GM12878 (cell line): ENCODE measurements at regions not wholly inside any gene's neighbourhood (a gene's known extent, or its start where the extent isn't known, plus 50 kb on each side); places are given as distances from the start of the nearest gene placed in this dataset.

Experiments used
- ATAC-seq: fragments of 200-7000 bp; cut with Tn5 transposase; 3 replicates; pipeline ENCODE4 v1.9.1; 2020; ENCODE audit warnings: mild to moderate bottlenecking, moderate library complexity
- BruUV-seq: library from RNA; stranded (reverse); fragments of 400-500 nt; replicated peaks from 2 replicates; lab custom pipeline; 2021; lab: Mats Ljungman, UMichigan
- CTCF ChIA-PET: fragments of 300-600 bp; sonication (Branson Sonifier 250); formaldehyde crosslinking; extraction: SDS; loops from one replicate; lab custom pipeline; 2021; ENCODE audit warnings: inconsistent platforms; lab: Yijun Ruan, JAX
- POLR2A ChIA-PET: fragments of 350-600 bp; formaldehyde crosslinking; extraction: SDS; loops from one replicate; lab custom pipeline; 2021; ENCODE audit warnings: inconsistent platforms; lab: Charles Lee
- RAD21 ChIA-PET: fragments of 300-600 bp; sonication (Branson Sonifier 250); formaldehyde crosslinking; loops from one replicate; lab custom pipeline; 2023; ENCODE audit warnings: antibody characterized with exemption; ENCODE audit not compliant: unreplicated experiment; lab: Charles Lee
- SMC1A ChIA-PET: fragments of 300-600 bp; sonication (Branson Sonifier 250); formaldehyde crosslinking; loops from one replicate; lab custom pipeline; 2023; ENCODE audit not compliant: unreplicated experiment, uncharacterized antibody; lab: Charles Lee
- DNase-seq: peaks from one replicate; pipeline ENCODE4 v3.0.0-alpha.2; 2011; ENCODE audit warnings: low read depth, low spot score
- FAIRE-seq: peaks from 3 replicates; lab custom pipeline; 2011; peaks lifted over from hg19 to GRCh38; lab: Jason Lieb, UNC
- H2AFZ ChIP-seq: 2 replicates; pipeline ENCODE4 v1.6.0; 2011; ENCODE audit warnings: low read depth, low read length, control low read depth; ENCODE audit not compliant: control insufficient read depth
- H3K27ac ChIP-seq: 2 replicates; pipeline ENCODE4 v1.5.1; 2011; ENCODE audit warnings: control low read depth; ENCODE audit not compliant: control insufficient read depth, insufficient read depth
- H3K27me3 ChIP-seq, 2 experiments: replicated peaks in 1 of 2; 2 replicates each; pipeline versions ENCODE4 v1.6.0 to v1.6.1; 2011; ENCODE audit warnings: low read length in 1 of 2; ENCODE audit not compliant: control insufficient read depth in 2 of 2, insufficient read depth in 2 of 2
- H3K36me3 ChIP-seq, 2 experiments: 2 replicates each; pipeline ENCODE4 v1.5.1; 2011; ENCODE audit warnings: low read length in 1 of 2; ENCODE audit not compliant: control insufficient read depth in 2 of 2, insufficient read depth in 2 of 2
- H3K4me1 ChIP-seq: 2 replicates; pipeline ENCODE4 v1.6.1; 2011; ENCODE audit warnings: mild to moderate bottlenecking, low read length, moderate library complexity, mixed read lengths; ENCODE audit not compliant: control insufficient read depth, insufficient read depth
- H3K4me2 ChIP-seq: 2 replicates; pipeline ENCODE4 v1.6.0; 2011; ENCODE audit warnings: control low read depth; ENCODE audit not compliant: control insufficient read depth, insufficient read depth
- H3K4me3 ChIP-seq: fragments of 200-600 bp; sonication (generic); 2 replicates; pipeline ENCODE4 v1.5.1; 2016
- H3K79me2 ChIP-seq: 2 replicates; pipeline ENCODE4 v1.6.0; 2011; ENCODE audit warnings: low read length; ENCODE audit not compliant: control insufficient read depth, insufficient read depth
- H3K9ac ChIP-seq: 2 replicates; pipeline ENCODE4 v1.8.0; 2011; ENCODE audit warnings: low read length, control low read depth, mixed read lengths; ENCODE audit not compliant: control insufficient read depth, insufficient read depth
- H3K9me3 ChIP-seq: replicated peaks from 3 replicates; pipeline ENCODE4 v1.5.1; 2011; ENCODE audit warnings: mild to moderate bottlenecking, low read length; ENCODE audit not compliant: control insufficient read depth, insufficient read depth
- H4K20me1 ChIP-seq: 2 replicates; pipeline ENCODE4 v1.6.0; 2011; ENCODE audit not compliant: control insufficient read depth, insufficient read depth
- BHLHE40 ChIP-seq, 2 experiments: fragments of 450-650 bp in 1 of 2; IDR thresholded peaks; 2 replicates each; pipeline ENCODE4 v1.6.1; 2011 to 2017; ENCODE audit warnings: low read depth in 2 of 2, borderline replicate concordance in 1 of 2, improper control_type of control experiment in 1 of 2, low read length in 1 of 2, mild to moderate bottlenecking in 1 of 2
- EED ChIP-seq: sonication (generic); IDR thresholded peaks from 2 replicates; pipeline ENCODE4 v1.6.1; 2016; ENCODE audit warnings: antibody characterized with exemption, low read depth
- HSF1 ChIP-seq: fragments of 150-350 bp; IDR thresholded peaks from 2 replicates; pipeline ENCODE4 v1.6.1; 2014; ENCODE audit warnings: mild to moderate bottlenecking, low read depth, low read length
- KLF5 ChIP-seq: fragments of 450-650 bp; IDR thresholded peaks from 2 replicates; pipeline ENCODE4 v1.6.1; 2014; ENCODE audit warnings: mild to moderate bottlenecking; ENCODE audit not compliant: partially characterized antibody
- MXI1 ChIP-seq: fragments of 150-350 bp; IDR thresholded peaks from 2 replicates; pipeline ENCODE4 v1.6.1; 2011; ENCODE audit warnings: low read depth, mild to moderate bottlenecking, inconsistent platforms, low read length, improper control_type of control experiment
- POLR2A ChIP-seq: IDR thresholded peaks from 2 replicates; pipeline ENCODE4 v1.6.1; 2011; ENCODE audit warnings: low read depth, mild to moderate bottlenecking, low read length
- POLR2AphosphoS5 ChIP-seq: IDR thresholded peaks from 2 replicates; pipeline ENCODE4 v1.6.1; 2011; ENCODE audit warnings: mild to moderate bottlenecking, low read length, inconsistent platforms
- SMAD5 ChIP-seq: IDR thresholded peaks from 2 replicates; pipeline ENCODE4 v1.6.1; 2016; ENCODE audit warnings: antibody characterized with exemption, low read depth
- SMARCA5 ChIP-seq: fragments of 450-650 bp; IDR thresholded peaks from 2 replicates; pipeline ENCODE4 v1.6.1; 2017; ENCODE audit warnings: mild to moderate bottlenecking
- SREBF1 ChIP-seq: IDR thresholded peaks from 2 replicates; pipeline ENCODE4 v1.6.1; 2012; ENCODE audit warnings: mild to moderate bottlenecking, low read length
- TCF12 ChIP-seq: IDR thresholded peaks from 2 replicates; pipeline ENCODE4 v1.6.1; 2011; ENCODE audit warnings: low read depth, mild to moderate bottlenecking, low read length
- ZBTB4 ChIP-seq: fragments of 450-650 bp; formaldehyde crosslinking; IDR thresholded peaks from 2 replicates; pipeline ENCODE4 v1.4.0; 2022; ENCODE audit warnings: mild to moderate bottlenecking, moderate library complexity
- ZZZ3 ChIP-seq: IDR thresholded peaks from 2 replicates; pipeline ENCODE4 v1.6.1; 2011; ENCODE audit warnings: low read depth; ENCODE audit not compliant: control insufficient read depth, insufficient read length
- WGBS: methylation state at CpG from one replicate; pipeline ENCODE4 v1.1.6; 2016; ENCODE audit warnings: low lambda C conversion rate; ENCODE audit not compliant: insufficient replicate concordance, insufficient coverage; ENCODE audit errors: missing lambda C conversion rate; 5-methylcytosine and 5-hydroxymethylcytosine counted together
- in situ Hi-C: fragments of 300-500 bp; cut with MboI; formaldehyde crosslinking; loops from 9 replicates; pipeline ENCODE4 v1.14.3; 2018; ENCODE audit warnings: mixed read lengths
- intact Hi-C: fragments of 100-400 bp; cut with micrococcal nuclease; formaldehyde crosslinking; loops from one replicate; pipeline ENCODE4 v1.14.2; 2022; ENCODE audit not compliant: unreplicated experiment
- TF ChIP-seq, protein P1 (sequence below): fragments of 450-650 bp; formaldehyde crosslinking; IDR thresholded peaks from 2 replicates; pipeline ENCODE4 v1.5.0; 2022; ENCODE audit warnings: mild to moderate bottlenecking, missing genetic modification characterization
- TF ChIP-seq, protein P2 (sequence below): fragments of 450-650 bp; conservative IDR thresholded peaks from 2 replicates; pipeline ENCODE4 v1.6.1; 2017; ENCODE audit warnings: mild to moderate bottlenecking, moderate library complexity

DNA sequence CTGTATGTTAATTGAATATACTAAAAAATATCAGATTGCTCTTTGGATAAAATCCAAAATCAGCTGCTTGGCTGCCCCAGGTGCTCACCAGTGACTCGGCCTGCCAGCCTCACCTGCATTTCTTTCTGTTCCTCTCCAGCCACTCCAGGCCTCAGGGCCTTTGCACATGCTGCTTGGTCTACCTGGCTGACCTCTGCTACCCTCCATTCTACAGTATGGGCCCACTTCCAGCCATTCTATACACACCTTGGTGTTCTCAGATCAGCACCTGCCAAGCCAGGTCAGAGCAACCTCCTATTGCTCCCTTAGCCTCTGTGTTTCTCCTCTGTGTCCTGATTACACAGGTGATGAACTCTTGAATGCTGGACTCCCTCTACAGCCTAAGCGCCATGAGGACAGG is 106.6 kb upstream of the TWIST2 start (continued):
- TF ChIP-seq ZBTB4 (CRISPR knock-in tag), result no peak
- no peak for TF ChIP-seq SREBF1
- TF ChIP-seq SMAD5, result no peak
- no peak for TF ChIP-seq POLR2A
- TF ChIP-seq, all 136 proteins: peak for 0

DNA sequence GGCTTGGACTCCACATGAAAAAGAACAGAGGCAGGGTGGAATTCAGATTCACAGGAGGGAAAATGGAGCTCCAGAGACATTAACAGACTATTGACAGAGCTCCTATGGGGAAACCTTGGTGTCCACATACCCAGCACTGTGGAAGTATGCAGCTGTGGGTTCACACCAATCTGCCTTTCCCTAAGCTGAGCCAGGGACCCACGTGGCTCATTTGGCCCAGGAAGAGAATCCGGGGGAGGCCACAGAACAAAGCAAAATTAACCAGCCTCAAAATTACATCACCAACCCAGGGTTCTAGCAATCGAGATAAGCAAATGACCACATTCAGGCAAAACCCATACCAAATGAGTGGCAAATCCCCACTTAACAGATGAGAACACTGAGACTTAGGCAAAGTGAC is 105.8 kb upstream of the TWIST2 start:
- no peak for FAIRE-seq
- no peaks in the 10 kb centered on the region for H3K4me1 ChIP-seq
- H3K4me2 ChIP-seq, result no peak overlapping the region
- CTCF ChIA-PET, result no interaction called here
- H3K27ac ChIP-seq, result no peak overlapping the region
- ATAC-seq, result no peak
- SMC1A ChIA-PET, result no interaction called here
- BruUV-seq, result no TSS peak
- H3K36me3 ChIP-seq, result no peaks in the 10 kb centered on the region
- H4K20me1 ChIP-seq, result no peaks in the 10 kb centered on the region
- RAD21 ChIA-PET, result no interaction called here
- H3K4me3 ChIP-seq, result no peak overlapping the region
- intact Hi-C loops (no loop called here), in situ Hi-C loops (no loop called here)
- POLR2A ChIA-PET, result no interaction called here
- WGBS, result 0% methylated on average over 3 of the region's 3 CpGs
- H3K27me3 ChIP-seq, result no peaks in the 10 kb centered on the region
- no peak overlapping the region for H3K9ac ChIP-seq
- no peak for DNase-seq
- no peaks in the 10 kb centered on the region for H3K79me2 ChIP-seq
- no peaks in the 10 kb centered on the region; the same call in 2 of the 3 replicates for H3K9me3 ChIP-seq
- no peak overlapping the region for H2AFZ ChIP-seq
- no peak for TF ChIP-seq TCF12
- no peak for TF ChIP-seq HSF1
- no peak for TF ChIP-seq BHLHE40 (IDR thresholded peaks at IDR 0.05; ENCODE audit: borderline replicate concordance in 1 of 2, low read depth in 2 of 2, low read length in 1 of 2)
- no peak for TF ChIP-seq MXI1
- no peak for TF ChIP-seq KLF5
- TF ChIP-seq, protein P1, sequence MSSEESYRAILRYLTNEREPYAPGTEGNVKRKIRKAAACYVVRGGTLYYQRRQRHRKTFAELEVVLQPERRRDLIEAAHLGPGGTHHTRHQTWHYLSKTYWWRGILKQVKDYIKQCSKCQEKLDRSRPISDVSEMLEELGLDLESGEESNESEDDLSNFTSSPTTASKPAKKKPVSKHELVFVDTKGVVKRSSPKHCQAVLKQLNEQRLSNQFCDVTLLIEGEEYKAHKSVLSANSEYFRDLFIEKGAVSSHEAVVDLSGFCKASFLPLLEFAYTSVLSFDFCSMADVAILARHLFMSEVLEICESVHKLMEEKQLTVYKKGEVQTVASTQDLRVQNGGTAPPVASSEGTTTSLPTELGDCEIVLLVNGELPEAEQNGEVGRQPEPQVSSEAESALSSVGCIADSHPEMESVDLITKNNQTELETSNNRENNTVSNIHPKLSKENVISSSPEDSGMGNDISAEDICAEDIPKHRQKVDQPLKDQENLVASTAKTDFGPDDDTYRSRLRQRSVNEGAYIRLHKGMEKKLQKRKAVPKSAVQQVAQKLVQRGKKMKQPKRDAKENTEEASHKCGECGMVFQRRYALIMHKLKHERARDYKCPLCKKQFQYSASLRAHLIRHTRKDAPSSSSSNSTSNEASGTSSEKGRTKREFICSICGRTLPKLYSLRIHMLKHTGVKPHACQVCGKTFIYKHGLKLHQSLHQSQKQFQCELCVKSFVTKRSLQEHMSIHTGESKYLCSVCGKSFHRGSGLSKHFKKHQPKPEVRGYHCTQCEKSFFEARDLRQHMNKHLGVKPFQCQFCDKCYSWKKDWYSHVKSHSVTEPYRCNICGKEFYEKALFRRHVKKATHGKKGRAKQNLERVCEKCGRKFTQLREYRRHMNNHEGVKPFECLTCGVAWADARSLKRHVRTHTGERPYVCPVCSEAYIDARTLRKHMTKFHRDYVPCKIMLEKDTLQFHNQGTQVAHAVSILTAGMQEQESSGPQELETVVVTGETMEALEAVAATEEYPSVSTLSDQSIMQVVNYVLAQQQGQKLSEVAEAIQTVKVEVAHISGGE (CRISPR knock-in tag), result no peak
- TF ChIP-seq EED, result no peak
- TF ChIP-seq, protein P2, sequence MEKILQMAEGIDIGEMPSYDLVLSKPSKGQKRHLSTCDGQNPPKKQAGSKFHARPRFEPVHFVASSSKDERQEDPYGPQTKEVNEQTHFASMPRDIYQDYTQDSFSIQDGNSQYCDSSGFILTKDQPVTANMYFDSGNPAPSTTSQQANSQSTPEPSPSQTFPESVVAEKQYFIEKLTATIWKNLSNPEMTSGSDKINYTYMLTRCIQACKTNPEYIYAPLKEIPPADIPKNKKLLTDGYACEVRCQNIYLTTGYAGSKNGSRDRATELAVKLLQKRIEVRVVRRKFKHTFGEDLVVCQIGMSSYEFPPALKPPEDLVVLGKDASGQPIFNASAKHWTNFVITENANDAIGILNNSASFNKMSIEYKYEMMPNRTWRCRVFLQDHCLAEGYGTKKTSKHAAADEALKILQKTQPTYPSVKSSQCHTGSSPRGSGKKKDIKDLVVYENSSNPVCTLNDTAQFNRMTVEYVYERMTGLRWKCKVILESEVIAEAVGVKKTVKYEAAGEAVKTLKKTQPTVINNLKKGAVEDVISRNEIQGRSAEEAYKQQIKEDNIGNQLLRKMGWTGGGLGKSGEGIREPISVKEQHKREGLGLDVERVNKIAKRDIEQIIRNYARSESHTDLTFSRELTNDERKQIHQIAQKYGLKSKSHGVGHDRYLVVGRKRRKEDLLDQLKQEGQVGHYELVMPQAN, result no peak
- TF ChIP-seq ZZZ3, result no peak
- TF ChIP-seq POLR2AphosphoS5, result no peak
- no peak for TF ChIP-seq SMARCA5
